ENCODE measurements at regions not wholly inside any gene's neighbourhood (a gene's known extent, or its start where the extent isn't known, plus 50 kb on each side); places are given as distances from the start of the nearest gene placed in this dataset.

- TF ChIP-seq ATF3 (IDR thresholded peaks at IDR 0.05) (no peak), MAX (IDR thresholded peaks at IDR 0.05) (no peak), REST (IDR thresholded peaks at IDR 0.05) (no peak)
Observed at GRCh38 chr17:26962255-26963162, 331.4 kb upstream of the WSB1 start (continued).

GRCh38 chr17:26963163-26963503 is 330.8 kb upstream of the WSB1 start:
- DNase-seq (ENCODE audit: low spot score) = no peak

More at GRCh38 chr17:26963163-26963503, 330.8 kb upstream of the WSB1 start:
- Histone ChIP-seq H3K9me3 (ENCODE audit: control insufficient read depth in 4 of 4, low read length in 3 of 4) (peaks cover 0 to 7% (median under 1%) of the 10 kb centered on the region in 4 donors), H3K9ac (ENCODE audit: low read depth in 1 of 2, low read length in 2 of 2) (no peak overlapping the region), H3K36me3 (ENCODE audit: control insufficient read depth in 4 of 4, insufficient read depth in 3 of 4, low read depth in 1 of 4, low read length in 3 of 4) (no peaks in the 10 kb centered on the region), H3K4me1 (ENCODE audit: control insufficient read depth in 4 of 4, insufficient read depth in 4 of 4, low read length in 3 of 4) (peaks cover 0 to 4% (median 0%) of the 10 kb centered on the region in 4 donors), H3K27me3 (ENCODE audit: control insufficient read depth in 4 of 4, insufficient read depth in 4 of 4, low read length in 3 of 4) (peaks cover 0 to 3% (median under 1%) of the 10 kb centered on the region in 4 donors), H3K4me3 (ENCODE audit: low read depth in 1 of 3, low read length in 3 of 3) (peak overlapping the region in 1 of 3 donors; percentile 4), H3K27ac (ENCODE audit: low read depth in 1 of 2, low read length in 2 of 2) (no peak overlapping the region)
- TF ChIP-seq RAD21 (IDR thresholded peaks at IDR 0.05) (no peak), ZBTB33 (IDR thresholded peaks at IDR 0.05) (no peak), HNF4G (IDR thresholded peaks at IDR 0.05) (no peak), GABPA (IDR thresholded peaks at IDR 0.05 in 1 of 2, conservative IDR thresholded peaks at IDR 0.05 in 1 of 2) (no peak), REST (IDR thresholded peaks at IDR 0.05) (no peak), EGR1 (IDR thresholded peaks at IDR 0.05; ENCODE audit: low read depth in 2 of 2) (no peak), TAF1 (conservative IDR thresholded peaks at IDR 0.05) (no peak), NR2F2 (IDR thresholded peaks at IDR 0.05) (no peak), HNF4A (conservative IDR thresholded peaks at IDR 0.05) (no peak), ATF3 (IDR thresholded peaks at IDR 0.05) (no peak), FOXA2 (IDR thresholded peaks at IDR 0.05) (no peak), SP1 (IDR thresholded peaks at IDR 0.05) (no peak), CTCF (IDR thresholded peaks at IDR 0.05; ENCODE audit: low read depth, low read length, missing input control) (no peak), JUND (IDR thresholded peaks at IDR 0.05) (no peak), YY1 (IDR thresholded peaks at IDR 0.05) (no peak), MAX (IDR thresholded peaks at IDR 0.05) (no peak), RXRA (IDR thresholded peaks at IDR 0.05) (no peak), FOXA1 (IDR thresholded peaks at IDR 0.05) (no peak)
- WGBS = 37% methylated on average over 26 of the region's 26 CpGs

All from liver (tissue), 8 donors.